HEK293 (cell line): ENCODE measurements at regions not wholly inside any gene's neighbourhood (a gene's known extent, or its start where the extent isn't known, plus 50 kb on each side); places are given as distances from the start of the nearest gene placed in this dataset.

Experiments
- HOXD13 ChIP-seq: sonication (generic); formaldehyde crosslinking; IDR thresholded peaks from 2 replicates; pipeline ENCODE4 v1.8.0; 2022; ENCODE audit warnings: missing genetic modification reagents, borderline replicate concordance
- KLF16 ChIP-seq: fragments of 450-650 bp; formaldehyde crosslinking; IDR thresholded peaks from 2 replicates; pipeline ENCODE4 v1.5.1; 2017; ENCODE audit warnings: missing biosample characterization, missing genetic modification characterization
- SETDB1 ChIP-seq: IDR thresholded peaks from one replicate; pipeline ENCODE4 v1.6.1; 2017; ENCODE audit warnings: mild to moderate bottlenecking, low read length, moderate library complexity, mixed read lengths; ENCODE audit not compliant: insufficient read length
- TCF7L2 ChIP-seq: IDR thresholded peaks from 2 replicates; pipeline ENCODE4 v1.6.1; 2011; ENCODE audit warnings: low read depth, mild to moderate bottlenecking, inconsistent platforms, low read length, moderate library complexity, borderline replicate concordance
- TRIM28 ChIP-seq: IDR thresholded peaks from 2 replicates; pipeline ENCODE4 v1.6.1; 2011; ENCODE audit warnings: low read length, control low read depth, borderline replicate concordance
- ZFHX2 ChIP-seq: fragments of 450-650 bp; formaldehyde crosslinking; conservative IDR thresholded peaks from 2 replicates; pipeline ENCODE4 v1.5.1; 2016; ENCODE audit warnings: missing biosample characterization, missing genetic modification characterization
- ZNF132 ChIP-seq: fragments of 450-650 bp; formaldehyde crosslinking; IDR thresholded peaks from 2 replicates; pipeline ENCODE4 v1.5.1; 2017; ENCODE audit warnings: missing biosample characterization, missing genetic modification characterization, borderline replicate concordance
- ZNF404 ChIP-seq: fragments of 450-650 bp; formaldehyde crosslinking; IDR thresholded peaks from 2 replicates; pipeline ENCODE4 v1.5.1; 2017; ENCODE audit warnings: missing biosample characterization, missing genetic modification characterization
- TF ChIP-seq, protein P1 (sequence below): fragments of 450-650 bp; formaldehyde crosslinking; IDR thresholded peaks from 2 replicates; pipeline ENCODE4 v1.5.1; 2016; ENCODE audit warnings: missing biosample characterization, missing genetic modification characterization
- TF ChIP-seq, protein P2 (sequence below): fragments of 450-650 bp; formaldehyde crosslinking; IDR thresholded peaks from 2 replicates; pipeline ENCODE4 v1.5.1; 2016; ENCODE audit warnings: missing biosample characterization, missing genetic modification characterization
- TF ChIP-seq, protein P3 (sequence below): fragments of 450-650 bp; formaldehyde crosslinking; IDR thresholded peaks from 2 replicates; pipeline ENCODE4 v1.5.1; 2016; ENCODE audit warnings: missing biosample characterization, missing genetic modification characterization

DNA sequence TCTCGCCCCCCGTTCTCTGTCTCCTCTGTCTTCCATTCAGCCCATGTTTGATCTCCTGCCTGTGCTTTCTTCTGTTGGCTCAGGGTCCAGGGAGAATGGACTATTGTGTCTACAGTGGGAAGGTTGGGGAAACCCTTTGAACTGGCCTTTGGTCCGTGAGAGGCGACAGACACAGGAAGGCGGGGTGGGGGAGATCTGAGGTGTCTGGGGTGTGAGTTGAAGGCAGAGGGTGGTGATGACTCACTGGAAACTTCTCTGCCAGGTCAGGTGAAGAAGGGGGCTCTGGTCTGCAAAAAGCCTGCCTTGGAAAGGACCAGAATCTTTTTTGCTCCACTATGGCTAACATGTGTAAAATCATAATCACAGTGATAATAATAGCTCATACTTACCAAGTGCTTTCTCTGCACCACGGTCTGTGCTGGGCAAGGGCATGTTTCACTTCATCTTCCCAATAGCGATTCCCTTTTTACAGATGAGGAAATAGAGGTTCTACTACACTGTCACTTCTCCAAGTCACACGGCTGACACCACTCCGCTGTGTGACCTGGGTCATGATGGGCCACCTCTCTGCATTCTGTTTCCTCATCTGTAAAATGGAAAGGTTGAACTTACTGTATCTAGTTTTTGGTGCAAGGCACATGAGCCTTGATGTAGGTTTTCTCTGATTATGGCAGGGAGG is 99.8 kb upstream of the ALX4 start:
- TF ChIP-seq, protein P1, sequence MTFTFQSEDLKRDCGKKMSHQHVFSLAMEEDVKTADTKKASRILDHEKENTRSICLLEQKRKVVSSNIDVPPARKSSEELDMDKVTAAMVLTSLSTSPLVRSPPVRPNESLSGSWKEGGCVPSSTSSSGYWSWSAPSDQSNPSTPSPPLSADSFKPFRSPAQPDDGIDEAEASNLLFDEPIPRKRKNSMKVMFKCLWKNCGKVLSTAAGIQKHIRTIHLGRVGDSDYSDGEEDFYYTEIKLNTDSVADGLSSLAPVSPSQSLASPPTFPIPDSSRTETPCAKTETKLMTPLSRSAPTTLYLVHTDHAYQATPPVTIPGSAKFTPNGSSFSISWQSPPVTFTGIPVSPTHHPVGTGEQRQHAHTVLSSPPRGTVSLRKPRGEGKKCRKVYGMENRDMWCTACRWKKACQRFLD (tag by site-specific recombination), result no peak
- TF ChIP-seq, protein P2, sequence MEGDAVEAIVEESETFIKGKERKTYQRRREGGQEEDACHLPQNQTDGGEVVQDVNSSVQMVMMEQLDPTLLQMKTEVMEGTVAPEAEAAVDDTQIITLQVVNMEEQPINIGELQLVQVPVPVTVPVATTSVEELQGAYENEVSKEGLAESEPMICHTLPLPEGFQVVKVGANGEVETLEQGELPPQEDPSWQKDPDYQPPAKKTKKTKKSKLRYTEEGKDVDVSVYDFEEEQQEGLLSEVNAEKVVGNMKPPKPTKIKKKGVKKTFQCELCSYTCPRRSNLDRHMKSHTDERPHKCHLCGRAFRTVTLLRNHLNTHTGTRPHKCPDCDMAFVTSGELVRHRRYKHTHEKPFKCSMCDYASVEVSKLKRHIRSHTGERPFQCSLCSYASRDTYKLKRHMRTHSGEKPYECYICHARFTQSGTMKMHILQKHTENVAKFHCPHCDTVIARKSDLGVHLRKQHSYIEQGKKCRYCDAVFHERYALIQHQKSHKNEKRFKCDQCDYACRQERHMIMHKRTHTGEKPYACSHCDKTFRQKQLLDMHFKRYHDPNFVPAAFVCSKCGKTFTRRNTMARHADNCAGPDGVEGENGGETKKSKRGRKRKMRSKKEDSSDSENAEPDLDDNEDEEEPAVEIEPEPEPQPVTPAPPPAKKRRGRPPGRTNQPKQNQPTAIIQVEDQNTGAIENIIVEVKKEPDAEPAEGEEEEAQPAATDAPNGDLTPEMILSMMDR (tag by site-specific recombination), result no peak
- TF ChIP-seq TRIM28 (no peak), TCF7L2 (no peak), ZNF132 (no peak), SETDB1 (no peak), ZNF404 (tag by site-specific recombination) (no peak), HOXD13 (CRISPR knock-in tag) (no peak), ZFHX2 (tag by site-specific recombination) (no peak), KLF16 (tag by site-specific recombination) (no peak)
- TF ChIP-seq, protein P3, sequence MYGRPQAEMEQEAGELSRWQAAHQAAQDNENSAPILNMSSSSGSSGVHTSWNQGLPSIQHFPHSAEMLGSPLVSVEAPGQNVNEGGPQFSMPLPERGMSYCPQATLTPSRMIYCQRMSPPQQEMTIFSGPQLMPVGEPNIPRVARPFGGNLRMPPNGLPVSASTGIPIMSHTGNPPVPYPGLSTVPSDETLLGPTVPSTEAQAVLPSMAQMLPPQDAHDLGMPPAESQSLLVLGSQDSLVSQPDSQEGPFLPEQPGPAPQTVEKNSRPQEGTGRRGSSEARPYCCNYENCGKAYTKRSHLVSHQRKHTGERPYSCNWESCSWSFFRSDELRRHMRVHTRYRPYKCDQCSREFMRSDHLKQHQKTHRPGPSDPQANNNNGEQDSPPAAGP (tag by site-specific recombination), result no peak
